ENCODE measurements at regions not wholly inside any gene's neighbourhood (a gene's known extent, or its start where the extent isn't known, plus 50 kb on each side); places are given as distances from the start of the nearest gene placed in this dataset.

DNA sequence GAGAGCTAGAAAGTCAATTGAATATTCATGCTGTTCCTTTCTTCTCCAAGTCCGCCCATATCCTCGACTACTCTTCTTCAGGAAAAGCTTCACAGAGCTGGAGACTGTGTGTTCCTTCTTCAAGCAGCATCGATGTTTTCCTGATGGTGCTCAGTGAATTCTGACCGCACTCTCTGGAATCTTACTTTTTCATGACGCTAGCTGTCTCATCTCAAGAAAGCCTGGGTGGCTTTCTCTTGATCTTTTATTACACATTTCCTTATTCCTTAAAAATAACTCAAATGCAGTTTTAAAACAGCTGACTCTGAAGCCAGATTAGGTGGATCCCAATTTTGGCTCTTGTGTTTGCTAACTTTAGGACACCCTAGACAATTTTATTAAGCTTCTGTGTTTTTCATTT, 1245.1 kb upstream of the LRRTM1 start:
- 89 to 94% methylated on average over 5 of the region's 5 CpGs for WGBS, 2 donors
- H3K4me1 ChIP-seq: no peaks in the 10 kb centered on the region
- no peak overlapping the region for H3K4me3 ChIP-seq
- H3K9me3 ChIP-seq: no peaks in the 10 kb centered on the region
- no peak for TF ChIP-seq POLR2A (IDR thresholded peaks at IDR 0.05)
- no peak for TF ChIP-seq POLR2AphosphoS5 (IDR thresholded peaks at IDR 0.05)
- TF ChIP-seq, protein P1, sequence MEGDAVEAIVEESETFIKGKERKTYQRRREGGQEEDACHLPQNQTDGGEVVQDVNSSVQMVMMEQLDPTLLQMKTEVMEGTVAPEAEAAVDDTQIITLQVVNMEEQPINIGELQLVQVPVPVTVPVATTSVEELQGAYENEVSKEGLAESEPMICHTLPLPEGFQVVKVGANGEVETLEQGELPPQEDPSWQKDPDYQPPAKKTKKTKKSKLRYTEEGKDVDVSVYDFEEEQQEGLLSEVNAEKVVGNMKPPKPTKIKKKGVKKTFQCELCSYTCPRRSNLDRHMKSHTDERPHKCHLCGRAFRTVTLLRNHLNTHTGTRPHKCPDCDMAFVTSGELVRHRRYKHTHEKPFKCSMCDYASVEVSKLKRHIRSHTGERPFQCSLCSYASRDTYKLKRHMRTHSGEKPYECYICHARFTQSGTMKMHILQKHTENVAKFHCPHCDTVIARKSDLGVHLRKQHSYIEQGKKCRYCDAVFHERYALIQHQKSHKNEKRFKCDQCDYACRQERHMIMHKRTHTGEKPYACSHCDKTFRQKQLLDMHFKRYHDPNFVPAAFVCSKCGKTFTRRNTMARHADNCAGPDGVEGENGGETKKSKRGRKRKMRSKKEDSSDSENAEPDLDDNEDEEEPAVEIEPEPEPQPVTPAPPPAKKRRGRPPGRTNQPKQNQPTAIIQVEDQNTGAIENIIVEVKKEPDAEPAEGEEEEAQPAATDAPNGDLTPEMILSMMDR (IDR thresholded peaks at IDR 0.05): no peak
- no peak for TF ChIP-seq EP300 (IDR thresholded peaks at IDR 0.05)
- DNase-seq (no peak), ATAC-seq (ENCODE audit: low FRiP score in 2 of 2) (no peak)
- no peaks in the 10 kb centered on the region for H3K36me3 ChIP-seq
- no peak overlapping the region for H3K27ac ChIP-seq
- no peaks in the 10 kb centered on the region for H3K27me3 ChIP-seq

DNA sequence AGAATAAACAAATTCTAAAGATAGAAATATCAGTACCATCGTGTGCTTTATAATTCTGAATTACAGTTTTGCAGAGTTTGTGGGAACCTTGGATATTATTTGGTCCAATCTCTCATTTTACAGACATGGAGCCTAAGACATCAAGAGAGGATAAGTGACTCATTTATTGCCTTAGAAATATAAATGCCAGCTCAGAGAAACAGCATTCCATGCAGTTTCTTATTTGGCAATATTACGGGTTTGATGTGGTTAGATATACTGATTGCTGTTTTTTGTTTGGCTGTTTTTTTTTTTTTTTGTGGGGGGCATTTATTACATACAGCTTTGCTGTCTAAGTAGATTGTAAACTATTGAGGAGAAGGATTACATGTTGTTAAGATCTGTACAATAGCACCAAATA, 1241.1 kb upstream of the LRRTM1 start:
- Histone ChIP-seq H3K4me3 (no peak overlapping the region), H3K27ac (no peak overlapping the region), H3K4me1 (no peaks in the 10 kb centered on the region), H3K27me3 (no peaks in the 10 kb centered on the region), H3K36me3 (no peaks in the 10 kb centered on the region), H3K9me3 (no peaks in the 10 kb centered on the region)
- WGBS, 2 donors: 70 to 88% methylated on average over 2 of the region's 2 CpGs
- no peak for ATAC-seq (ENCODE audit: low FRiP score in 2 of 2)
- TF ChIP-seq EP300 (IDR thresholded peaks at IDR 0.05): no peak
- DNase-seq: no peak

DNA sequence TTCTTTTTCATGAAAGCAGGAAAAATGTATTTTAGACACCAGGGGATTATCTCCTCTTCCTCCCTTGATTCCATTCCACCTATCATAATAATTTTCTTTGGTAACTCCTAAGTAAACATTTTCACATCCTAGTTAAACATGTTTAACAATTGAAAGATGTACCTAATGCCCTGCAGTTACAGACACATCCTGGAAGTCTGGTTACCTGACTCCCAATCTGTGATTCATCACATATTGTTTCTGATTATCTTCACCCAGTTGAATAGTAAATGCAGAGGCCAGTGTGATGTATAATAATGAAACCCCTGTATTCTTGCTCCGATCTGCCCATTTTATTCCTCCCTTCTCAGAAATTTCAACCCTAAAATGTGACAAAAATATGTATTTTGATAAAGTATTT, 1237.6 kb upstream of the LRRTM1 start:
- ATAC-seq (ENCODE audit: low FRiP score in 2 of 2) (no peak), DNase-seq (no peak)
- TF ChIP-seq EP300 (IDR thresholded peaks at IDR 0.05) (no peak), POLR2AphosphoS5 (IDR thresholded peaks at IDR 0.05) (no peak), POLR2A (IDR thresholded peaks at IDR 0.05) (no peak)
- TF ChIP-seq, protein P1 (IDR thresholded peaks at IDR 0.05): no peak
- Histone ChIP-seq H3K27ac (no peak overlapping the region), H3K4me3 (no peak overlapping the region), H3K9me3 (no peaks in the 10 kb centered on the region), H3K4me1 (no peaks in the 10 kb centered on the region), H3K36me3 (no peaks in the 10 kb centered on the region), H3K27me3 (no peaks in the 10 kb centered on the region)
- WGBS, 2 donors: 88 to 89% methylated on average over 1 of the region's 1 CpG

DNA sequence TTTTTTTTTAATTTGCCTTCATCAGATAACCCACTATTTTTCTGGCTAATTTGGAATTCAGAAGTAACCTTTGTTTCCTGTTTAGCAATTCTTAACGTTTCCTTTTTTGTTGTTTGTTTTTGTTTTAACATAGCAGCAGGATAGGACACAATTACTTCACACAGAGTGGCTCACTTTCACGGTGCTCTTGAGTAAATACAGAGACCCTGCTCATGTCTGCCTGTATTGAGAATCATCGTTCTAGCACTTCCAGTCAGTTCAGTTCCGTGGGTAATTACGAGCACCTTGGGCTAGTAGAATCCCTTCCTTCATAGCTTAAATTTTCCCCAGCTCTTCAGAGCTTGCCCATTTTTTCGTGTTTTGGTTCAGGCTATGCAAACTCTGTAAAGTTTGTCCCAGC, 1225.4 kb upstream of the LRRTM1 start:
- Histone ChIP-seq H3K27ac (no peak overlapping the region), H3K9me3 (no peaks in the 10 kb centered on the region), H3K4me1 (no peaks in the 10 kb centered on the region), H3K27me3 (no peaks in the 10 kb centered on the region), H3K36me3 (no peaks in the 10 kb centered on the region), H3K4me3 (no peak overlapping the region)
- no peak for TF ChIP-seq EP300 (IDR thresholded peaks at IDR 0.05)
- no peak for TF ChIP-seq POLR2AphosphoS5 (IDR thresholded peaks at IDR 0.05)
- TF ChIP-seq, protein P1 (IDR thresholded peaks at IDR 0.05): no peak
- no peak for TF ChIP-seq POLR2A (IDR thresholded peaks at IDR 0.05)
- ATAC-seq (ENCODE audit: low FRiP score in 2 of 2) (no peak), DNase-seq (no peak)
- 47 to 54% methylated on average over 6 of the region's 6 CpGs for WGBS, 2 donors

DNA sequence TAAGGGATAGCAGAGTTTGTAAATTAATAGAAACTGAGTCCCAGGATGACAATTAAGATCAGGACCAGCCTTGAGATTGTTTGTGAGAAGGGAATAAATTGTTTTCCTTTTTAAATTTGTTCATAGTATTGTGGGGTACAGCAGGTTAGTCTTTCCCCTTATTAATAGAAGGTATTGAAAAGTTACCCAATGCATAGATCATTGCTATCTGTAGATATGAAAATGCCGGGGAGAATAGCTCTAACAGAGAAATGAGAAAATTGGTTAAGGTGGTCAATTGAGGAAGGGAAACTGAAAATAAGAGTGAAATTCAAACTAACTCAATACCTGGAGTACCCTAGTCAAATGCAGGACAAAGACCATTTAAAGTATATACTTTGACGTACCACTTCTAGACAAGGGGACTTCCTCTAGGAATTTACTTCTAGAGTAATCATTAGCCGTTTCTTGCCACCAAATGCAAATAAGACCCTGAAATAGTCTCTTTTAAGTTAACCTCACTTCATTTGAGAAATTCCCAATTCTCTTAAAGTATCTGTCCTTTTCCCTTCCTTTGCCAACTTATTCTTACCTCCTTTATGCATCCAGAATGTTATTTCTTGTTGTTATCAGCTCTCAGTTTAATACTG, 1224.4 kb upstream of the LRRTM1 start:
- 78 to 82% methylated on average over 3 of the region's 3 CpGs for WGBS, 2 donors

More for the DNA sequence above, 1224.4 kb upstream of the LRRTM1 start:
- H3K4me3 ChIP-seq: no peak overlapping the region
- H3K9me3 ChIP-seq: no peaks in the 10 kb centered on the region
- no peak for DNase-seq
- H3K36me3 ChIP-seq: no peaks in the 10 kb centered on the region
- no peak overlapping the region for H3K27ac ChIP-seq
- no peaks in the 10 kb centered on the region for H3K27me3 ChIP-seq
- H3K4me1 ChIP-seq: no peaks in the 10 kb centered on the region
- no peak for ATAC-seq (ENCODE audit: low FRiP score in 2 of 2)
- TF ChIP-seq, protein P1 (IDR thresholded peaks at IDR 0.05): no peak
- no peak for TF ChIP-seq POLR2AphosphoS5 (IDR thresholded peaks at IDR 0.05)
- TF ChIP-seq POLR2A (IDR thresholded peaks at IDR 0.05): no peak
- no peak for TF ChIP-seq EP300 (IDR thresholded peaks at IDR 0.05)

Data from upper lobe of left lung (tissue), 6 donors.